Mesodermal cell (in vitro differentiated cells): ENCODE measurements at regions not wholly inside any gene's neighbourhood (a gene's known extent, or its start where the extent isn't known, plus 50 kb on each side); places are given as distances from the start of the nearest gene placed in this dataset.
A peak's percentile ranks its signal among the peaks of the same experiment; 100 is the strongest.

ENCODE experiments used
- H3K27ac ChIP-seq: 2 replicates; pipeline ENCODE4 v1.7.0; 2013; ENCODE audit warnings: mild to moderate bottlenecking, low read depth, low read length, moderate library complexity; ENCODE audit not compliant: severe bottlenecking
- H3K36me3 ChIP-seq: 2 replicates; pipeline ENCODE4 v1.7.1; 2013; ENCODE audit warnings: mild to moderate bottlenecking, low read length, moderate library complexity; ENCODE audit not compliant: control insufficient read depth, insufficient read depth
- H3K4me1 ChIP-seq: one replicate; pipeline ENCODE4 v1.7.1; 2013; ENCODE audit warnings: mild to moderate bottlenecking, low read length; ENCODE audit not compliant: insufficient read depth, control insufficient read depth, poor library complexity, severe bottlenecking
- H3K4me3 ChIP-seq: 2 replicates; pipeline ENCODE4 v1.7.0; 2013; ENCODE audit warnings: low read length, control low read depth, mild to moderate bottlenecking; ENCODE audit not compliant: insufficient read depth, poor library complexity, severe bottlenecking; ENCODE audit errors: extremely low read depth
- H3K9me3 ChIP-seq: 2 replicates; pipeline ENCODE4 v1.7.1; 2013; ENCODE audit warnings: mild to moderate bottlenecking, low read length, moderate library complexity; ENCODE audit not compliant: control insufficient read depth
- WGBS, 2 experiments: methylation state at CpG; one replicate each; pipeline ENCODE4 v1.1.5; 2013; ENCODE audit warnings: missing lambda C conversion rate in 2 of 2; ENCODE audit not compliant: insufficient coverage in 2 of 2; 5-methylcytosine and 5-hydroxymethylcytosine counted together

- peaks cover 8% of the 10 kb centered on the region for H3K4me1 ChIP-seq
- no peak overlapping the region for H3K4me3 ChIP-seq
- WGBS, 2 experiments, result 89 to 90% methylated on average over 4 to 6 of the region's 7 CpGs
- H3K36me3 ChIP-seq, result no peaks in the 10 kb centered on the region
- peaks cover 6% of the 10 kb centered on the region for H3K9me3 ChIP-seq
- H3K27ac ChIP-seq, result no peak overlapping the region
Measured at GRCh38 chr1:59105548-59106507, 191.1 kb upstream of the FGGY start.

GRCh38 chr1:59107516-59107915, 189.4 kb upstream of the FGGY start:
- Histone ChIP-seq H3K9me3 (no peaks in the 10 kb centered on the region), H3K27ac (no peak overlapping the region), H3K36me3 (no peaks in the 10 kb centered on the region), H3K4me1 (peaks cover 8% of the 10 kb centered on the region), H3K4me3 (no peak overlapping the region)
- 85 to 97% methylated on average over 3 to 5 of the region's 5 CpGs for WGBS, 2 experiments

GRCh38 chr1:59107916-59108315, 189.0 kb upstream of the FGGY start:
- Histone ChIP-seq H3K4me3 (no peak overlapping the region), H3K36me3 (no peaks in the 10 kb centered on the region), H3K9me3 (no peaks in the 10 kb centered on the region), H3K4me1 (peaks cover 8% of the 10 kb centered on the region), H3K27ac (no peak overlapping the region)
- WGBS, 2 experiments, result 61% methylated on average over 2 of the region's 5 CpGs; no CpG with 5 or more reads in 1 of the 2 experiments

DNA sequence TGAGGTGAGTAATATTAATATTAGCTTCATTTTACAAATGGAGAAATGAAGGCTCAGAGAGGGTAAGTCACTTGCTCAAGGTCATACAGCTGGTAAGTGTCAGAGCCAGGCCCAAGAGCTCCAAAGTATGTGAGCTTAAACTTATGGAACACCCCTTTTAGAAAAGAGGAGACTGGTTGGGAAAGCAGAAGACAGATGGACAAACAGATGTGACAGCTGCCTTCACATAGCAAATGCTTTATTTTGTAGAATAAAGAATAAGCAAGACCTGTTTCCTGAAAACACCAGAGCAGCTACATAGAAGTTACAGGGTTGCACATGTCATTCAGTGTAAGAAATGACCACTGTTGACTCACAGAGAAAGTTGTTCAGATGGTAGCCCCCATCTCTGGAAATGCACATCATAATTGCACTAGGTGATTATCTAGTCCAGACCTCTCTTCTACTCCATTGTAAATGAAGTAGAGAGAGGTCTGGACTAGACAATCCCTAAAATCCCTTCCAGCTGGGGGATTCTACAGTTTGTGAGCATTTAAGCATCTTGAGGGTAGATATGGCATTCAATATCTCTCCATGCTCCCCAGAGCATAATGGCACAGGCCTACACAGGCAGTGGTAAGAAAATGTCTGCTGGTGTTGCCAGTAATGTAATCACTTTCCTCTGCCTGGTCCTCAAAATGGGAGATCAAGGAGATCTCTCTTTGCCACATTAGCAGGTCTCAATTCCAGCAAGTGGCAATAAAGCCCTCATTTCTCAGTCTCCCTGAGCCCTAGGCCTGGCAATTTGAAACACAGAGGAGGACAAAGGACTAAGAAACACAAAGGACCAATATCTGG, 188.2 kb upstream of the FGGY start:
- Histone ChIP-seq H3K36me3 (no peaks in the 10 kb centered on the region), H3K4me3 (no peak overlapping the region), H3K27ac (no peak overlapping the region), H3K4me1 (peaks cover 8% of the 10 kb centered on the region), H3K9me3 (no peaks in the 10 kb centered on the region)

- H3K27ac ChIP-seq, result no peak overlapping the region
- H3K4me3 ChIP-seq, result no peak overlapping the region
- WGBS, 2 experiments, result no CpG with 5 or more reads among the region's 1 CpG
- no peaks in the 10 kb centered on the region for H3K9me3 ChIP-seq
- peaks cover 9% of the 10 kb centered on the region for H3K4me1 ChIP-seq
- no peaks in the 10 kb centered on the region for H3K36me3 ChIP-seq
Measured at GRCh38 chr1:59110271-59110670, 186.6 kb upstream of the FGGY start.

DNA sequence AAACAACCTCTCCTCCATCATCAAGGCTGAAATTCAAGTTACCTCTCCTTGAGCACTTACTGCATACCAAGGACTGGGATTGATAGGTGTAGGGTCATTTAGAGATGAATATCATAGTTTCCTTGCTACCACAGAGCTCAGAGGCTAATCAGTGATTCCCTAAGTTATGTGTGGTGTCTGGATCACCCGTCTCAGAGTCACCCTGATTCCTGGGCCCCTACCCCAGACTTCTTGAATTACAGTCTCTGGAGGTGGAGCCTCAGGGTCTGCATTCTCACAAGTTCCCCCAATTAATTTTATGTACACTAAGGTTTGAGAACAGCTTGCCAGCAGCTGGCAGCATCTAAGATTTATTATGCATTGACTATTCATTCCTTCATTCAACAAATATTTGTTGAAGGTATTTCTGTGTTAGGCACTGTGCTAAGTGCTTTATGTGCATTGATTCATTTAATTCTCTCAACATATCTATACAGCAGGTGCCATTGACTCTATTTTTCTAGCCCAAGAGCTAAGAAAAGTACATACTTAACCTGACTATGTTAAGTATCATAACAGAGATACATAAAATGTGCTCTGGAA, 182.9 kb upstream of the FGGY start:
- H3K9me3 ChIP-seq, result no peaks in the 10 kb centered on the region
- H3K27ac ChIP-seq, result no peak overlapping the region
- no peaks in the 10 kb centered on the region for H3K36me3 ChIP-seq
- no peak overlapping the region for H3K4me3 ChIP-seq
- H3K4me1 ChIP-seq, result peaks cover 26% of the 10 kb centered on the region
- WGBS, 2 experiments, result 60% methylated on average over 1 of the region's 1 CpG; no CpG with 5 or more reads in 1 of the 2 experiments

- H3K27ac ChIP-seq, result peak overlapping the region; percentile 11
- peaks cover 26% of the 10 kb centered on the region for H3K4me1 ChIP-seq
- H3K9me3 ChIP-seq, result no peaks in the 10 kb centered on the region
- no peaks in the 10 kb centered on the region for H3K36me3 ChIP-seq
- no peak overlapping the region for H3K4me3 ChIP-seq
- 60% methylated on average over 2 of the region's 2 CpGs; no CpG with 5 or more reads in 1 of the 2 experiments for WGBS, 2 experiments
Measured at GRCh38 chr1:59115865-59116264, 181.0 kb upstream of the FGGY start.

GRCh38 chr1:59116920-59117542, 179.9 kb upstream of the FGGY start:
- Histone ChIP-seq H3K36me3 (no peaks in the 10 kb centered on the region), H3K9me3 (no peaks in the 10 kb centered on the region), H3K4me1 (peaks cover 26% of the 10 kb centered on the region), H3K4me3 (no peak overlapping the region), H3K27ac (peak overlapping the region; percentile 66)
- 0 to 8% methylated on average over 2 to 4 of the region's 4 CpGs for WGBS, 2 experiments

GRCh38 chr1:59122527-59122926, 174.4 kb upstream of the FGGY start:
- 65 to 69% methylated on average over 5 of the region's 5 CpGs for WGBS, 2 experiments
- Histone ChIP-seq H3K36me3 (no peaks in the 10 kb centered on the region), H3K27ac (no peak overlapping the region), H3K4me3 (no peak overlapping the region), H3K9me3 (no peaks in the 10 kb centered on the region), H3K4me1 (peaks cover 5% of the 10 kb centered on the region)

DNA sequence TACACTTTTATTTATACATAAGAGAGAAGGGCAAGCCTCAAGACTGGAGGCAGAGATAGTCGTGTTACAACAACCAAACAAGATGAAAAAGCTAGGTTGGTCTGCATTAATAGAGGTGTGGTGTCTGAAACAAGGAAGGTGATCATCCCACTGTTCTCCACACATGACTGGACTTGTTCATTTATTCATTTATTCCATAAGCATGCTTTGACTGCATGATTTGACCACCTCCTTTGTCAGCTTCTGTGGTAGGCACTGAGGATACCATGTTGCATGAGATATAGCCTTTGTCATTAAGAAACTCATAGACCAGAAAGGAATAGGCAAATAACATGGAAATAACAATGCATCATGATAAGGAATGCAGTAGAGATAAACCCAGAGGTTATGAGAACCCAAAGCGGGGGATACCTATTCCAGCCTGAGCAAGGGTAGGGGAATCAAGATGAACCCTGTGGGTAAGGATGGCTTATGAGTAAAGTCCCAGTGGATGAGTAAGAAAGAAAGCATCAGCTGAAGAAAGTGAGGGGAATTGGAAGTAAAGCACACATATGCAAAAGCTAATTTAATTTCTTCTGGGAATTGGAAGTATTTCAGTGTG, 173.7 kb upstream of the FGGY start:
- WGBS, 2 experiments, result 93 to 100% methylated on average over 1 of the region's 2 CpGs
- H3K36me3 ChIP-seq, result no peaks in the 10 kb centered on the region
- peaks cover 4% of the 10 kb centered on the region for H3K4me1 ChIP-seq
- no peak overlapping the region for H3K4me3 ChIP-seq
- no peak overlapping the region for H3K27ac ChIP-seq
- no peaks in the 10 kb centered on the region for H3K9me3 ChIP-seq
